ENCODE measurements at regions not wholly inside any gene's neighbourhood (a gene's known extent, or its start where the extent isn't known, plus 50 kb on each side); places are given as distances from the start of the nearest gene placed in this dataset.
"Not testable (repeated sequence)": the region's sequence is repeated elsewhere in the genome, so short reads cannot be mapped to it uniquely, and the experiment has no call there.

DNA sequence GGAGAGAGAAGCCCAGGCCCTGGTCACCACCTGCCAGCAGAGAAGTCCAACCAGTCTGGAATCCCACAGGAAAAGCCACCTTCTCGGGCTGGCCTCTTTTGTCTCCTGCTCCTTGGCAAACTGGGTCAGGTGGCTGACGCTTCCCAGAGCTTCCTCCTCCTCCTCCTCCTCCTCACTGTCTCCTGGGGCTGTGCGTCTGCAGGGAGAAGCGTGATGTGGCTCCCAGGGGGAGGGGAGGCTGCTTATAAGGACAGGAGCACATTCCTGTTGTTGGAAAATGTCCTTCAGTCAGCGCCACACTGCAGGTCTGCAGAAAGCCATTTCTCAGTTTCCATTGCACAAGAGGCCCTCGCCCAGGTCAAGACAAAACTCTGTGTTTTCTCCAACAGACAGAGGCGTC is 1316.5 kb downstream of the BRD1 start:
- no peak for DNase-seq (ENCODE audit: low spot score)

DNA sequence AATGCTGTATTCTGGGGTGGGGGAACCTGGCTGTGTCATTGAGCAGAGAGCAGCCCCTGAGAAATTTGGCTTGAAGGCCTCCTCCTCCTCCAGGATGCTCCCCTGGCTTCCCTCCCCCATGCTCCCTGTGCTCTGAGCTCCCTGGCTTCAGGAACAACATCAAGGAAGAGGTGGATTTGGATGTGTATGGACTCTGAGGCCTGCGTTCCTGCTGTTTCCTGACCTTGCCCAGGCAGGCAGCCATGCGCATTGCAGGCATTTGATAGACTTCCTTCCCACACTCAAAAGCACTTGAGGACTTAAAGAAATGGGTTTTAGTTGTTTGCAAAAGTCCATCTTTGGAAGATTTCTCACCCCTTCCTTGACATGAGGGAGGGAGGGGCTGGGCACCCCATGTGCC is 1317.1 kb downstream of the BRD1 start:
- no peak for DNase-seq (ENCODE audit: low spot score)

DNA sequence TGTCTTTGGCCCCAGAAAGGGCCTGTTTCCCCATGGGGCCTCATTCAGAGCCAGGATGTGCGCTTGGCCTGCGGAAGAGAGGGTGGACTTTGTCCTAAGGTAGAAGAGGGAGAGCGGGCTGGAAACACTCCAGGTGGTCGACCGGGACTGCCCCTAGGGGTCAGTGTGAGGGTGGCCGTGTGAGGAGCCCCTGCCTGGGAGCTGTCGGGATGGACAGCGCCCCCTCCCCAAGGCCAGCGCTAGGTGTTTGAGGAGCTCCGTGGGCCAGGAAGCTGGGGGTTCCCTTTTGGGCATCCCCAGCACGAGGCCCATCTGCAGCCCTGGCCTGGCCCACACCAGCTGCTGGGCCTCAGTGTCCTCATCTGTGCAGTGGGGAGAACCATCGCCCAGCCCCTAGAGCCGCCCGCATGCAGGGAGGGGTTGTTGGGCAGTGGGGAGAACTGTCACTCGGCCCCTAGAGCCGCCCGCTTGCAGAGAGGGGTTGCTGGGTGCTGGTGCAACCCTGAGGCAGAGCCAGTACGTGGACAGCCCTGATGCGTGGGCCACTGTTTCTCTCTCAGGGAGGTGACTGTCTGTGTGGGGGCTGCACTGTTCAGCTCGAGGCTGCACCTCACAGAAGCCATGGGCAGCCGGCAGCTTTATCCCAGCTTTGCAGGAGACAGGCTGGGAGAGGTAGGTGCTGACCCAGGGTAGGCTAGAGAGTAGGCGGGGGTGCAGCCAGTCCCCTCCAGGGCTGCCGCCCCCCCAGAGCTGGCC is 1319.9 kb downstream of the BRD1 start:
- no peak for DNase-seq (ENCODE audit: low spot score)

DNA sequence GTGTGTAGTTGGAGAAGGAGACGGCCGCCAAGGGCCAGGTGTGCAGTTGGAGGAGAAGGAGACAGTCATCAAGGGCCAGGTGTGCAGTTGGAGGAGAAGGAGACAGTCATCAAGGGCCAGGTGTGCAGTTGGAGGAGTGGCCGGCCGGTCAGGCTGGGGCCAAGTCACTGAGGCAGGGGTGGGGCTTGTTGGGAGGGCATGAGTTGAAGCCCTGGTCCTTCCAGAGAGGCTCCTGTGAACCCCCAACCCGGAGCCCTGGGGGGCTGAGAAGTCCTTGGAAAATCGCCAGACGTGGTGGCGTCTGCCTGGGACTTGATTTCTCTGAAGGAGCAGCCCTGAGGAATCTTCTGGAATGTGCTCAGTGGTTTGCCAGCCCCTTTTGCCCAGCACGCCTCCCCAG is 1320.5 kb downstream of the BRD1 start:
- no peak for DNase-seq (ENCODE audit: low spot score)

DNA sequence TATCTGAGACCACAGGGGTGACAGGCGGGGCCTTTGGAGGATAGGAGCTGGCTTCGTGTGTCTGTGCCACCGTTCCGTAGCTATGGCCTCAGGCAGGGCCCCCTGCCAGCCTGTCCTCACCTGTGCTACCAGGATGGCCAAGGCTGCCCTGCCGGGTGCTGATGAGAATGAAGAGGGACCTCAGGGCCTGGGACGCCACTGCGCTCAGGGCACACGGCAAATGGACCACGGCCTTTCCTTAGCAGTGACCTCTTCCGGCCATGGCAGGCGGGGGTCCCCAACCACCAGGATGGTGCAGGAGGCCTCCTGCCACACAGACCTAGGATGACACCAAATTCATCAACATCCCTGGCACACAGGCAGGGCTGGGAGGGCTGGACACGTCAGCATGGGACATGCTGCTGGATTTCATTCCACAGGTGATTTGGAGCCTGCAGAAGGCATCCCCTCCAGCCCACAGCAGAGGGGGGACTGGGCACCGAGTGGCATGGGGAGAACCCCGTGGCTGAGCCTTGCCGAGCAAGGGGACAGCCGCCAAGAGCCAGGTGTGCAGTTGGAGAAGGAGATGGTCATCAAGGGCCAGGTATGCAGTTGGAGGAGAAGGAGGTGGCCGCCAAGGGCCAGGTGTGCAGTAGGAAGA is 1321.0 kb downstream of the BRD1 start:
- DNase-seq (ENCODE audit: low spot score) = no peak

DNA sequence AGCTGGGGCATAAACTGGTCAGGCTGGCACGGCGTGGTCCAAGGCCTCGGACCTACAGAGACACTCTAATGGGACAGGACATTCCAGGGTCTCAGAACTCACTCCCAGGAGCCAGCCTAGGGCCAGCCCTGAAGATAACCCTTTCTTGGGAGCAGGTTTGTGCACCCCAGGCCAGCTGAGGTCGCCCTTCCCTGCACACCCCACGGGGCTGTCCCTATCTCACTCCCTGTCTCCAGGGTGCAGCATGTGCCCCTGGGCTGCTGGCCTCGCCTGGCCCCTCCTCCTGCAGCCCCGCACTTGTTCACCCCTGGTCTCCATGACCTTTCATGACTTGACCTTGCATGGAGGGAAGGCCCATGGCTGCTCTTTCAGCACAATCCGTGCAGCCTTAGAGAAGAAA is 1321.8 kb downstream of the BRD1 start:
- no peak for DNase-seq (ENCODE audit: low spot score)

DNA sequence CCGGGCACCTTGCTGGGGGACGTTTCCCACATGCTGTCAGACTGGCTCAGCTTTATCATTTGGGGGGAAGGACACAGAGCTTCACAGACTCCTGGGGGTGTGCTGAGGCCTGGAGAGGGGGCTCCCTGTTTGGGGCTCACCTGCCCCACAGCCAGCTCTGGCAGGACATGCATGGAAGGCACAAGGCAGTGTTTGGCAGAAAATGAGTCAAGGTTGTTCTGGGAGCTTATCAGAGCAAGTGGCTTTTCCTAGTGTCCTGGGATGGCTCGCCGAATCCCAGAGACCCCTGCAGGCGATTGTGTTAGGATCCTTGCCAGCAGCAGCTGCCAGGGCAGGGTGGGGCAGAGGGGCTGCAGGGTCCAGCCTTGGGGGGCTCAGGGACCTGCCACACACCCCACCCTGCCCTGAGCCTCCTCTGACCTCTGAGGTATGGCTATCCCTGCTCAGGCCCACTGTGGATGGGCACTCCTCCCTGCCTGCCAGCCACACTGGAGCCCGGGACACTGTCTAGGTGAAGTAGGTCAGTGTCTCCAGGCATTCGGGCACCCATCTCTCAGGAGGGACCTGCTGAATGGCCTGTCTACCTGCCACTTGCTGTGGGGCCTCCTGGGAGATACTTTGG is 1323.0 kb downstream of the BRD1 start:
- DNase-seq (ENCODE audit: low spot score) = no peak

DNA sequence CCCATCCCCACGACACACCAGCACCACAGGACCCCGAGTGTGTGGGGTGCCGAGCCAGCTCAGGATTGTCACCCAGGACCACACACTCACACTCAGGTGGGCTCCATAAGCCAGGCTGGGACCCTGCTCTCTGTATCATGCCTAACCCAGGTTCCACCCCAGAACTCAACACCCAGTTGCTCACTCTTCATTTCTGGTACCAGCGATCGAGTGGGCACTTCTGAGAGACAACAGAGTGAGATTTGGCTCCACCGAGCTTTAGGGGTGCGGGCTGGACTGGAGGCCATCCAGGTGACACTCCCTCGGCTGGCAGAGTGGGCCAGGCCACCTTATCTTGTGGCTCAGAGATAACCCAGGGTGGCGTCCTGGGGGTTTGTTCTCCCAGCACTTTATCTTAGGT is 1323.8 kb downstream of the BRD1 start:
- no peak for DNase-seq (ENCODE audit: low spot score)

DNA sequence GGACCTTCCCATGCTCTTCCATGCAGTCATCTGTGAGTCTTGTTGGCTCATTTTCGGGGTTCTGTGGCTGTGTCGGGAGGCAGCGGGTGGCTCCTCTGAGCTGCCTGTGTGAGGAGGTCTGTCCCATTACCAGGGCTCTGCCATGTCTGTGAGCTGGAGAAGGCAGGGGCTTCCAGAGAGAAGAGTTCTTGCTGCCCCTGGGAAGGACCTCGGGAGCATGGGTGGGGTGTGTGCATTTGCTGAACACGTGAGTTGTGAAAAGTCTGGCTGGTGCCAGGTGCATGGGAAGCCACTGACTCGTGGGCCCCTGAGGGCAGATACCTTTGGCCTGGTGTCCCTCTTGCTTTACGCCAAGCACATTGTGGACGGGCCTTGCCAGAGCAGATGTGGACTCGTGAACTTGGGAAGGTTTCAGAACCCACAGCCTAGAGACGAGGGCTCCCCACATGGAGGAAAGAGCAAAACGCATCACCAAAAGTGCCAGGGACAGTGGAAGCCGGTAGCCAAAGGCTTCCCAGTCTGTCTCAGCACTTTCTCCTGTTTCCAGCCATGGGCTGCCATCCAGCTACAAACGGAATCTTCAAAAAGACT is 1324.5 kb downstream of the BRD1 start:
- DNase-seq (ENCODE audit: low spot score) = no peak

DNA sequence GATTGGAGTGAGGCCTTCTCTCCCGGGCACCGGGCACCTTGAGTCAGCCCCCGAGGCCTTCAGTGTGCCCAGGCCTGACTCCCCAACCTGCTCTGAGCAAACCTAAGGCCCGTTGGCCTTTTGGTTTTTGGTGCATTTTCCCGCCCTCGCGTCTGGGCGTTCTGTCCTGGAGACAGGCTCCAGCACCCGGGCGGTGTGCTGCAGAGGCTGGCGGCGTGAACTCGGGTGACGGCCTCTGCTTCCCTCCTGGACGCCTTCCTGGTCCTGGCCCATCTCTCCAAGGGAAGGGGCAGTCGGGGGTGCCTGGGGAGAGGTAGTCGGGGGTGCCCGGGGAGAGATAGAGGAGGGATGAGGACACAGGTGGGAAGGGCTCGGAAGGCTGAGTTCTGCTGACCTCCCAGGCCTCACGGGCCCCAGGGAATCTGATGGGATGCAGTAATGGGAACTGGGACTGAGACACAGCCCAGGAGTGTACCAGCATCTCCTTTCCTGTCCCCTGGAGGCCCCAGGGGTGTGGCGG is 1326.4 kb downstream of the BRD1 start:
- DNase-seq (ENCODE audit: low spot score) = no peak

DNA sequence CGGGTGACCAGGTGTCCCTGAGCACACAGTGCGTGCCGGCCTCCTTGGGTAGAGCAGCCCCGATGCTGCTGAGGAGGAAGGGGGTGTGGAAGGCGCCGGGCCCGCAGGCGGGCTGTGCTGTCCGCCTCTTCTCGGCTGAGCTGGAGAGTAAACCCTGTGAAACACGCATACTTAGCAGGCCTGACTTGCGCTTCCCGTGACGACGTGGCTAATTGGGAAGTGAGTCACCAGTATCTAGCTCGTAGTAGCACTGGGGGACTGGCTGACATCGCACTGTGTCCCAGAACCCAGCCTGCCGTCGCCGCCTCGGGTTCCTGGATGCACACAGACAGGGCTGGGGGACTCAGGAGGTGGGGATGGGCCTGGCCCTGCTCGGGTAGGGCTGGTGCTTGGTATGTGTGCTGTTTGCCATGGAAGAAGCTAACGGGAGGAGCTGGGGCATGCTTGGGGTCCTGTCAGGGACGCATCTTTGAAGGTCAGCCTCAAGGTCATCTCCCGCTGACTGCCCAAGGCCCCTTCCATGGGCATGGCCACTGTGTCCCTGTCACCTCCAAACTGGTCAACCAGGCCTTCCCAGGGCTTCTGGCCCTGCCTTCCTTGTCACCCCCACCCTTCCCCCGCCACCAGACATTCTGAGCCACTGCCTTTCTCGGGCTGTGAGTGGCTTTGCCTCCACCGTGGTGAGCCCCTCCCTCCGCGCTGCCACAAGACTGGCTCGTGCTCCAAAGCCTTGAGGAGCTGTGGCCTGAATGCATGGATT is 1327.0 kb downstream of the BRD1 start:
- DNase-seq (ENCODE audit: low spot score) = no peak

DNA sequence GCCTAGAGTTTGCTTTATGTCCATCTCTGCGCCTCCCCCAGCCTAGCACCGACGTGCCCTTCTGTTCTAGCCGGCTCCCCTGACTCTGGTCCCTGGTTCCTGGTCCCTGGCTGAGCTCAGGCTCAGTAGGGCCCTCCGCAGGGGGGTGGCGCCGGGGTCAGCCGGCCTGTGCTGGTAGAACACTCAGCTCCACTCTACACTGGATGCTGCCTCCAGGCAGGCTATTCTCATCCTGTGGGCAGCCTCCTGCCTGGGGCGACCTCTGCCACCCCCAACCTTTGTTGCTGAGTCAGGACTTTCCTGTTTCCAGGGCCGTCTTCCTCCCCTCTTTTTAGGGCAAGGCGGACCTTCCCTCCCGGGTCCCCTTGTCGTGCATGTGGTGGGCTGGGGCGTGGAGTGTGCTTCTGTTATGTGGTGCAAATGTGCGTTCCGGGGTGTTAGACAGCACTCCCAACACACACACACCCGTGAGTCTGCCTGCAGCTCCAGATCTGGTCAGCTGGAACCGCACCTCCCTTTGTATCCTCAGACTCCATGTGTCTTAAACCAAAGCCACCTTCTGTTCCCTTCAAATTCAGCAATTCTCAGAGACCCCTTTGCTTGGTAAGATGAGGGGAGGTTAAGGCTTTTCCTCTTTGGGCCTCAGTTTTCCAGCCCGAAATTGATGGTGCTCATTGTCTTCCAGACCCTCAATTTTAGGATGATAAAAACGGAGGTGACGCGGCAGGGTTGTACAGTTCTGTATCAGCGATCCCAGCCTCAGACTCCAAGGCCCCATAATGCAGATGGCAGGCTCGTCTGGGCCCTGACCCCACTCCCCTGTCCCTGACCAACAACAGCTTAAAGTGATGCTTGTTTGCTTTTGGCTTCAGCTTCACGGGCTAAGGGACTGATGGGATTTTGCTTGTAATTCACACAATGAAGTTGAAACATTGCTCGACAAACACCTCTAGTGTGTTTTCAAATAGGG is 1327.9 kb downstream of the BRD1 start:
- no peak for DNase-seq (ENCODE audit: low spot score)

DNA sequence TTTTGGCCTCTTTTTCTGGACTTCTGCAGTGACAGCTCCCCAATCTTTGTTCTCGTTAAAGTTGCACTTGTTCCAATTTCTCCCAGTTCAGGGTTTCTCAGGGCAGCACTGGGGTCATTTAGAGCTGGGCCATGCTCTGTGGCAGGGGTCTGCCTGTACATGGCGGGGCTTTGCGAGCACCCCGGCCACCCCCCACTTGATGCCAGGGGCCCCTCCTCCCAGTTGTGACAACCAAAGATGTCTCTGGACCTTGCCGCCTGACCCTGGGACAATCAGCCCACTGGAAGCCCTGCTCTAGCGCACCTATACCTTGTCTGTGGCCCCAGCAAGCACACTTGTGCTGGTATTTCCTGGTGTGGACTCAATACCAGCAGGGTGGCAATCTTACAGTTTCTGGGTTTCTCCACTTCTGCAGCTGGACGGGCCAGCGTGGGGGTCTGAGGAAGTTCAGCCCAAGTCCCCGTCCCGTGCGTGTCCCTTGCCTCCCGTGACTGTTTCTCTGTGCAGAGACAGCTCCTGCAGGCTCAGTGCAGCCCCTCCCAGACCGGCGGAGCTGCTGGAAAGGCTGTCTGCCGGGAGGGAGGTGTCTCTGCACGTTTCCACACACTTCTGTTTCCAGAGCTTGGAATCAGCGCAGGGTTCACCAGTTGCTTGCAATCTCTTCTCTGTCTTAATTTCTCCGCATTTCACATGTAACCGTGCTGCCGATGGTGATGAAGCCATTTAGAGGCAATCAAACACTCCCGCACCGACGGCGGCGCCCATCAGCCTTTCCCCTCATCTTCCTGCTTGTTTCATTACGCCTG is 1328.9 kb downstream of the BRD1 start:
- no peak for DNase-seq (ENCODE audit: low spot score)

DNA sequence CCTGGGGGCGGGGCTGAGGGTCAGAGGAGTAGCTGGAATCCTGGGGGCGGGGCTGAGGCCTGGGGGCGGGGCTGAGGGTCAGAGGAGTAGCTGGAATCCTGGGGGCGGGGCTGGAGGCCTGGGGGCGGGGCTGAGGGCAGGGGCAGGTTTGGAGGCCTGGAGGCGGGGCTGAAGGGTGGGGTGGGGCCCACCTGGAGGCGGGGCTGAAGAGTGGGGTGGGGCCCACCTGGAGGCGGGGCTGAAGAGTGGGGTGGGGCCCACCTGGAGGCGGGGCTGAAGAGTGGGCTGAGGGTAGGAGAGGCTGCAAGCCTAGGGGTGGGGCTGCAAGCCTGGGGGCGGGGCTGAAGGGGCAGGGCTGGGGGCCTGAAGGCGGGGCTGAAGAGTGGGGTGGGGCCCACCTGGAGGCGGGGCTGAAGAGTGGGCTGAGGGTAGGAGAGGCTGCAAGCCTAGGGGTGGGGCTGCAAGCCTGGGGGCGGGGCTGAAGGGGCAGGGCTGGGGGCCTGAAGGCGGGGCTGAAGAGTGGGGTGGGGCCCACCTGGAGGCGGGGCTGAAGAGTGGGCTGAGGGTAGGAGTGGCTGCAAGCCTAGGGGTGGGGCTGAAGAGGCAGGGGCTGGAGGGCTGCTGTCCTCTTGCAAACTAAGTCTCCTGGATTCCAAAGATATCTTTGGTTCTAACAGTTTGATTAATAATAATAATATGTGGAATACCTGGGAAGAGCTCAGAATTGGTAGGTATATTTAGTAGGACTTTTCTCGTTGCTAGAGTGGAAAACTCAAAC is 1329.7 kb downstream of the BRD1 start:
- DNase-seq (ENCODE audit: low spot score) = not testable (repeated sequence)

DNA sequence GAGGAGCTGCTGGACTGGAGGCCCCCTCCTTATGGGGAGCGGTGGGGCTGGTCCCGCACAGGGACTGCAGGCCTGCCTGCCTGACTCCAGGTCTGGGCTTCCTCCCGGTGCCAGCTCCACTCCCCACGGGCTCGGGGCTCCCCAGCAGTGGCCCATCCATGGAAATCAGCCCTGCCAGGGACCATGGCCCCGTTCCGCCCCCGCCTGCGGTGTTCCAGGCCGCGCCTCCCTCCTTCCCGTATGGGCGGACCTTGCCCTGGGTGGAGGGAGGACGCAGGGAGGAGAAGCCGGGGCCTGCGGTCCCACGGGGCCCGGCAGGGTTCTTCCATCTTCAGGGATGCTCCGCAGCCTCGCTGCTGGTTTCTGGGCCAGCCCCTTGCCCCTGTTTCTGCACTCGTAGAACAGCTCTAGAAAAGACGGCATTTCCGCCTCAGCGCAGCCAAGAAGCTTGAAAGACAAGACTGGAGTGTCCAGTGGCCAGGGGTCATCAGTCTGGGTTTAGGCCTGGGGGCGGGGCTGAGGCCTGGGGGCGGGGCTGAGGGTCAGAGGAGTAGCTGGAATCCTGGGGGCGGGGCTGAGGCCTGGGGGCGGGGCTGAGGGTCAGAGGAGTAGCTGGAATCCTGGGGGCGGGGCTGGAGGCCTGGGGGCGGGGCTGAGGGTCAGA is 1330.6 kb downstream of the BRD1 start:
- no peak for DNase-seq (ENCODE audit: low spot score)

DNA sequence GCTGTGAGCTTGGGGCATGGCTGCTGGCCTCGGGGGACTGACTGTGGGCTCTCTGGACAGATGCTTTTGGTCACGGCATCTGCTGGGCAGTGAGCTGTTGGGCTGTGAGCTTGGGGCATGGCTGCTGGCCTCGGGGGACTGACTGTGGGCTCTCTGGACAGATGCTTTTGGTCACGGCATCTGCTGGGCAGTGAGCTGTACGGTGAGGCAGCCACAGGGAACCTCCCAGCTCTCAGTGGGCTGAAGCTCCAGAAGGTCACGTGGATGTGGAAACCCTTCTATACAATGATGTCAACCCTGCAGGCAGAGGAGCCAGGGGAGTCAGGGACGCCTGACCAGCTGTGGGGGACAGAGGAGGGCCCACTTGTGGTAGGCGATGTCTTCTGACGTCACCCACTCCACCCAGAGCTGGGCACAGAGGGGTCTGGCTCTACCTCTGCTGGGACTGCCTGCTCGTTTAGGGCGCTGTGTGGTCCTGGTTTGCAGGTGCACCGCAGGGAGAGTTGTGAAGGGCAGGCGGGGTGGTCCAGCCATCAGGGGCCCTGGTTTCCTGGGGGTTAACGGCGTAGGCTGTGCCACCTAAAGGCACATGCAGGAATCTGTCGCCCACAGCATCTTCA is 1331.3 kb downstream of the BRD1 start:
- no peak for DNase-seq (ENCODE audit: low spot score)

DNA sequence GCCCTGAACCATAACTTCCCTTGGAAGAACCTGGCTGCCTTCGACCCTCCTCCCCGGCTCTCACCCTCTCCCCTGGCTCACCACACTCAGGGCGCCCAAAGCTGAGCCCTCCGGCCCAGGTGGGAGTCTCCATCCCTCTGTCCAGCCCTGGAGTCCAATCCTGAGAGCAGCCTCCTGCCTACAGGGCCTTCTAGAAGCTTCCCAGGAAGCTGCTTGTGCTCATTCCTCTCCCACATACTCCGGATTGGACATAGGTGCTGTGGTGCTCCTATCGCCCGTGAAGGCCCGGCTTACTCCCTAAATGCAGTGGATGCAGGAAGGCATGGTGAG is 1332.0 kb downstream of the BRD1 start:
- DNase-seq (ENCODE audit: low spot score) = no peak

DNA sequence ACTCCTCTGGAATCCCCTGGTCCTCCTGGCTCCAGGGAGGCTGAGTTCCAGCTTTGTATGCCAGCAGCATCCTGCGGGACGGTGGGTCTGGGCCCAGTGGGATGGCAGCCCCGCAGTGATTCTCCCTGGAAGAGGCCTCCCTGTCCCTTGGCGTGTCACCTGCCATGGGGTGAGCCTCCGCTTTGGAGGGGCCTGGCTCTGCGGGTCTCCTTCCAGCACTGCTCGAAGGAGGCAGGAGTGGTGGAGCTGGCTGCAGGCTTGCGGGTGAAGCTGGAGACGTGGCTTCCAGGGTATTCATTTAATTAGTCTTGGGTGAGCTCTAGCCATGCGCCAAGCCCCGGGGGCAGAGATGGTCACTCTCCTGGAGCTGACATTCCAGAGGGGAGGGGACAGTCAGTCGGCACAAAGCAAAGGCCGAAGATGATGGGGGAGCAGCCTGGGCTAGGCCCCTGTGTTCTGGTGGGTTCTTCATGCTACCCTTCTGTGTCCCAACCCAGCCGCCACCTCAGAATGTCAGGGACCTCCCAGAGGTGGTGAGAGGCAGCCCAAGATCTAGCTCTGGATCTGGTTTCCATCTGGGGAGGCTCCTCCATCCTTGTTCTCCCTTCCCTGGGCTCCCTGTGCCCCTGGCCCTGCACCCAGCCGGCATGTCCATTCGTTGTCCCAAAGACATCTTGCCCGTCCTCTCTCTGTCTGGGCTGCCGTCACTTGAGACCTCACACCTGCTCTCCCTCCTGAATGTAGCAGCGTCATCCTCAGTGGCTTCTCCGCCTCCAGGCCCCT is 1332.5 kb downstream of the BRD1 start:
- no peak for DNase-seq (ENCODE audit: low spot score)
